ENCODE measurements at regions not wholly inside any gene's neighbourhood (a gene's known extent, or its start where the extent isn't known, plus 50 kb on each side); places are given as distances from the start of the nearest gene placed in this dataset.

- no peaks in the 10 kb centered on the region for H3F3A ChIP-seq (ENCODE audit: insufficient read depth, low read length)
Observed at GRCh38 chr10:63886281-63887022, 365.3 kb downstream of the REEP3 start.

GRCh38 chr10:63887023-63887589 is 365.9 kb downstream of the REEP3 start:
- TF ChIP-seq CTCF (IDR thresholded peaks at IDR 0.05; ENCODE audit: low read length) (no peak), EZH2 (optimal IDR thresholded peaks at IDR 0.05; ENCODE audit: low read depth, low read length) (no peak), EZH2phosphoT487 (IDR thresholded peaks at IDR 0.05; ENCODE audit: low read length) (no peak)
- no peak overlapping the region for H3K27ac ChIP-seq (ENCODE audit: low read length)
- no peak overlapping the region for H3K4me3 ChIP-seq (ENCODE audit: low read length)
- no peaks in the 10 kb centered on the region for H4K20me1 ChIP-seq (ENCODE audit: insufficient read depth, low read length)
- H3F3A ChIP-seq (ENCODE audit: insufficient read depth, low read length), result no peaks in the 10 kb centered on the region
- H2AFZ ChIP-seq (ENCODE audit: low read length), result no peak overlapping the region
- no peak overlapping the region for H3K4me2 ChIP-seq (ENCODE audit: low read depth, low read length)
- no peaks in the 10 kb centered on the region for H3K36me3 ChIP-seq (replicated peaks; ENCODE audit: insufficient read depth, low read length)
- no peaks in the 10 kb centered on the region for H3K4me1 ChIP-seq (ENCODE audit: low read length)
- no peak for DNase-seq
- no peaks in the 10 kb centered on the region for H3K27me3 ChIP-seq (replicated peaks; ENCODE audit: insufficient read depth, low read length)
- H3K9ac ChIP-seq (ENCODE audit: low read length), result no peak overlapping the region
- no peaks in the 10 kb centered on the region for H3K9me3 ChIP-seq (replicated peaks; ENCODE audit: insufficient read depth, low read length)
- H3K79me2 ChIP-seq (ENCODE audit: low read length), result no peaks in the 10 kb centered on the region
- H3K9me2 ChIP-seq (replicated peaks; ENCODE audit: insufficient read depth, low read length), result no peaks in the 10 kb centered on the region

More at GRCh38 chr10:63886281-63887022, 365.3 kb downstream of the REEP3 start:
- Histone ChIP-seq H3K9me2 (replicated peaks; ENCODE audit: insufficient read depth, low read length) (no peaks in the 10 kb centered on the region), H3K9me3 (replicated peaks; ENCODE audit: insufficient read depth, low read length) (no peaks in the 10 kb centered on the region), H3K36me3 (replicated peaks; ENCODE audit: insufficient read depth, low read length) (no peaks in the 10 kb centered on the region), H3K27ac (ENCODE audit: low read length) (no peak overlapping the region), H3K4me1 (ENCODE audit: low read length) (no peaks in the 10 kb centered on the region), H3K4me2 (ENCODE audit: low read depth, low read length) (no peak overlapping the region), H3K27me3 (replicated peaks; ENCODE audit: insufficient read depth, low read length) (no peaks in the 10 kb centered on the region), H2AFZ (ENCODE audit: low read length) (no peak overlapping the region), H3K9ac (ENCODE audit: low read length) (no peak overlapping the region), H3K4me3 (ENCODE audit: low read length) (no peak overlapping the region), H4K20me1 (ENCODE audit: insufficient read depth, low read length) (no peaks in the 10 kb centered on the region), H3K79me2 (ENCODE audit: low read length) (no peaks in the 10 kb centered on the region)
- TF ChIP-seq CTCF (IDR thresholded peaks at IDR 0.05; ENCODE audit: low read length) (no peak), EZH2phosphoT487 (IDR thresholded peaks at IDR 0.05; ENCODE audit: low read length) (no peak), EZH2 (optimal IDR thresholded peaks at IDR 0.05; ENCODE audit: low read depth, low read length) (no peak)
- no peak for DNase-seq

- Histone ChIP-seq H3F3A (ENCODE audit: insufficient read depth, low read length) (no peaks in the 10 kb centered on the region), H3K9me2 (replicated peaks; ENCODE audit: insufficient read depth, low read length) (no peaks in the 10 kb centered on the region), H4K20me1 (ENCODE audit: insufficient read depth, low read length) (no peaks in the 10 kb centered on the region), H3K36me3 (replicated peaks; ENCODE audit: insufficient read depth, low read length) (no peaks in the 10 kb centered on the region), H3K4me3 (ENCODE audit: low read length) (no peak overlapping the region), H3K27me3 (replicated peaks; ENCODE audit: insufficient read depth, low read length) (no peaks in the 10 kb centered on the region), H3K79me2 (ENCODE audit: low read length) (no peaks in the 10 kb centered on the region), H3K4me1 (ENCODE audit: low read length) (no peaks in the 10 kb centered on the region), H3K27ac (ENCODE audit: low read length) (no peak overlapping the region), H3K9ac (ENCODE audit: low read length) (no peak overlapping the region), H3K4me2 (ENCODE audit: low read depth, low read length) (no peak overlapping the region), H3K9me3 (replicated peaks; ENCODE audit: insufficient read depth, low read length) (no peaks in the 10 kb centered on the region), H2AFZ (ENCODE audit: low read length) (no peak overlapping the region)
- TF ChIP-seq EZH2phosphoT487 (IDR thresholded peaks at IDR 0.05; ENCODE audit: low read length), result no peak
- no peak for TF ChIP-seq EZH2 (optimal IDR thresholded peaks at IDR 0.05; ENCODE audit: low read depth, low read length)
- TF ChIP-seq CTCF (IDR thresholded peaks at IDR 0.05; ENCODE audit: low read length), result no peak
- no peak for DNase-seq
Observed at GRCh38 chr10:63887600-63888370, 366.6 kb downstream of the REEP3 start.

Measured in MM.1S (cell line).